HEK293 (cell line): ENCODE measurements at regions not wholly inside any gene's neighbourhood (a gene's known extent, or its start where the extent isn't known, plus 50 kb on each side); places are given as distances from the start of the nearest gene placed in this dataset.

Experiments used
- CTCF ChIA-PET: fragments of 350-600 bp; formaldehyde crosslinking; extraction: SDS; loops from one replicate; lab custom pipeline; 2021; ENCODE audit warnings: antibody characterized with exemption; lab: Yijun Ruan, JAX
- POLR2A ChIA-PET: fragments of 300-600 bp; formaldehyde crosslinking; extraction: SDS; loops from one replicate; lab custom pipeline; 2020; ENCODE audit warnings: antibody characterized with exemption, inconsistent platforms; lab: Yijun Ruan, JAX
- H3K27ac ChIP-seq: fragments of 200-500 bp; sonication (Bioruptor generic); 2 replicates; pipeline ENCODE4 v1.5.1; 2014; ENCODE audit warnings: low read depth, low read length, control low read depth, inconsistent platforms; ENCODE audit errors: extremely low read depth
- H3K36me3 ChIP-seq, 2 experiments: fragments of 200-500 bp in 1 of 2; sonication (Bioruptor generic) in 1 of 2; 1 replicate in 1 of 2; 2 replicates in 1 of 2; pipeline ENCODE4 v1.5.1; 2014 to 2017; ENCODE audit warnings: inconsistent platforms in 2 of 2, low read length in 2 of 2; ENCODE audit not compliant: control insufficient read depth in 2 of 2, insufficient read depth in 1 of 2
- H3K4me1 ChIP-seq: fragments of 200-500 bp; sonication (Bioruptor generic); 2 replicates; pipeline ENCODE4 v1.5.1; 2014; ENCODE audit warnings: mild to moderate bottlenecking, low read length, inconsistent platforms; ENCODE audit not compliant: control insufficient read depth, insufficient read depth
- H3K4me3 ChIP-seq: 2 replicates; pipeline ENCODE4 v1.5.1; 2011; ENCODE audit warnings: low read depth, mild to moderate bottlenecking, control low read depth, low read length, moderate library complexity
- H3K9me3 ChIP-seq: fragments of 200-500 bp; sonication (Bioruptor generic); 2 replicates; pipeline ENCODE4 v1.5.1; 2014; ENCODE audit warnings: low read depth, low read length, inconsistent platforms; ENCODE audit not compliant: control insufficient read depth, insufficient read depth
- AEBP2 ChIP-seq: fragments of 450-650 bp; formaldehyde crosslinking; IDR thresholded peaks from 2 replicates; pipeline ENCODE4 v1.5.1; 2016; ENCODE audit warnings: missing biosample characterization, missing genetic modification characterization, borderline replicate concordance
- SP2 ChIP-seq: fragments of 450-650 bp; formaldehyde crosslinking; IDR thresholded peaks from 2 replicates; pipeline ENCODE4 v1.5.1; 2016; ENCODE audit warnings: missing biosample characterization, missing genetic modification characterization
- YY2 ChIP-seq: fragments of 450-650 bp; formaldehyde crosslinking; IDR thresholded peaks from 2 replicates; pipeline ENCODE4 v1.5.1; 2016; ENCODE audit warnings: missing biosample characterization, missing genetic modification characterization
- ZBTB17 ChIP-seq: fragments of 450-650 bp; formaldehyde crosslinking; IDR thresholded peaks from 2 replicates; pipeline ENCODE4 v1.5.1; 2016; ENCODE audit warnings: missing biosample characterization, missing genetic modification characterization
- ZNF18 ChIP-seq: fragments of 450-650 bp; formaldehyde crosslinking; IDR thresholded peaks from 2 replicates; pipeline ENCODE4 v1.5.1; 2016; ENCODE audit warnings: missing biosample characterization, missing genetic modification characterization
- ZNF24 ChIP-seq: fragments of 450-650 bp; formaldehyde crosslinking; IDR thresholded peaks from 2 replicates; pipeline ENCODE4 v1.5.1; 2016; ENCODE audit warnings: missing biosample characterization, missing genetic modification characterization
- ZNF302 ChIP-seq: fragments of 450-650 bp; formaldehyde crosslinking; IDR thresholded peaks from 2 replicates; pipeline ENCODE4 v1.5.1; 2016; ENCODE audit warnings: missing biosample characterization, missing genetic modification characterization, low read depth
- ZNF341 ChIP-seq: fragments of 450-650 bp; formaldehyde crosslinking; IDR thresholded peaks from 2 replicates; pipeline ENCODE4; 2016; ENCODE audit warnings: low read depth, missing biosample characterization, missing genetic modification characterization
- ZNF510 ChIP-seq: fragments of 450-650 bp; formaldehyde crosslinking; IDR thresholded peaks from 2 replicates; pipeline ENCODE4 v1.5.1; 2018; ENCODE audit warnings: mild to moderate bottlenecking, missing genetic modification characterization, missing biosample characterization; ENCODE audit not compliant: insufficient replicate concordance
- ZNF521 ChIP-seq: fragments of 450-650 bp; formaldehyde crosslinking; IDR thresholded peaks from 2 replicates; pipeline ENCODE4 v1.5.1; 2017; ENCODE audit warnings: missing biosample characterization, mild to moderate bottlenecking, missing genetic modification characterization
- ZNF561 ChIP-seq: fragments of 450-650 bp; IDR thresholded peaks from 2 replicates; pipeline ENCODE4 v1.5.1; 2018; ENCODE audit warnings: missing biosample characterization, missing genetic modification characterization, borderline replicate concordance
- ZNF610 ChIP-seq: fragments of 450-650 bp; formaldehyde crosslinking; IDR thresholded peaks from 2 replicates; pipeline ENCODE4 v1.5.1; 2016; ENCODE audit warnings: missing biosample characterization, missing genetic modification characterization, borderline replicate concordance
- ZNF621 ChIP-seq: fragments of 450-650 bp; formaldehyde crosslinking; IDR thresholded peaks from 2 replicates; pipeline ENCODE4 v1.5.1; 2017; ENCODE audit warnings: missing biosample characterization, missing genetic modification characterization
- ZNF660 ChIP-seq: fragments of 450-650 bp; IDR thresholded peaks from 2 replicates; pipeline ENCODE4 v1.5.1; 2018; ENCODE audit warnings: missing biosample characterization, mild to moderate bottlenecking, missing genetic modification characterization
- ZNF670 ChIP-seq: fragments of 450-650 bp; formaldehyde crosslinking; IDR thresholded peaks from 2 replicates; pipeline ENCODE4 v1.5.1; 2016; ENCODE audit warnings: missing biosample characterization, missing genetic modification characterization, low read depth
- ZNF785 ChIP-seq: fragments of 450-650 bp; formaldehyde crosslinking; IDR thresholded peaks from 2 replicates; pipeline ENCODE4 v1.5.1; 2016; ENCODE audit warnings: missing biosample characterization, missing genetic modification characterization
- ZNF792 ChIP-seq: fragments of 450-650 bp; formaldehyde crosslinking; IDR thresholded peaks from 2 replicates; pipeline ENCODE4 v1.5.1; 2016; ENCODE audit warnings: missing biosample characterization, missing genetic modification characterization
- ZSCAN18 ChIP-seq: fragments of 450-650 bp; formaldehyde crosslinking; IDR thresholded peaks from 2 replicates; pipeline ENCODE4 v1.5.1; 2016; ENCODE audit warnings: missing biosample characterization, missing genetic modification characterization
- TF ChIP-seq, protein P1 (sequence below): fragments of 450-650 bp; formaldehyde crosslinking; IDR thresholded peaks from 2 replicates; pipeline ENCODE4 v1.5.1; 2016; ENCODE audit warnings: missing biosample characterization, missing genetic modification characterization
- TF ChIP-seq, protein P2 (sequence below): fragments of 450-650 bp; formaldehyde crosslinking; IDR thresholded peaks from 2 replicates; pipeline ENCODE4 v1.5.1; 2016; ENCODE audit warnings: missing biosample characterization, missing genetic modification characterization

GRCh38 chr6:21836772-21837425 lies 243.3 kb downstream of the SOX4 start:
- peaks cover 12% of the 10 kb centered on the region for H3K4me1 ChIP-seq
- H3K36me3 ChIP-seq, result no peaks in the 10 kb centered on the region
- ChIA-PET CTCF (no interaction called here), POLR2A (no interaction called here)
- no peak overlapping the region for H3K4me3 ChIP-seq
- no peak overlapping the region for H3K27ac ChIP-seq
- TF ChIP-seq ZNF24 (tag by site-specific recombination), result no peak
- H3K9me3 ChIP-seq, result no peaks in the 10 kb centered on the region

DNA sequence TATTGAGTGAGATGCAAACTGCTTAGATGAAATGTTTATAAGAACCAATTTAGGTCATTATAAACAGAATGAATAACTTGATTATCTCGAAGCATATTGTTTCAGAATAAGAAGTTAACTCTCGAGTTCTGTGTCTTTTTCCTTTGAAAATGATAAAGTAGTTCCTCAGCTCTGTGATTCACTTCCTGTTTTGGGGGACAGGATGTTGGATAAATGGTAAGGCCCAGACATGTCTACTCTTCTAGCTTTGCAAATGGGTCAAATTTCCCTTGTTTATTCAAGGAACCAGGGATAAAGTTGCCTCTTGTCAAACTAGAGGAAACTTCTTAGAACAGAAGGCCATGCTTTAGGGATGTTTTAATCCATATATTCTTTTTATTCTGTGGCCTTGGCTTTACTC lies 246.9 kb downstream of the SOX4 start:
- H3K27ac ChIP-seq, result no peak overlapping the region
- H3K36me3 ChIP-seq, result no peaks in the 10 kb centered on the region
- H3K4me3 ChIP-seq, result no peak overlapping the region
- POLR2A ChIA-PET, result no interaction called here
- peaks cover 22% of the 10 kb centered on the region for H3K4me1 ChIP-seq
- CTCF ChIA-PET, result no interaction called here
- no peak for TF ChIP-seq ZNF621 (tag by site-specific recombination)
- TF ChIP-seq ZNF302 (tag by site-specific recombination), result no peak
- TF ChIP-seq ZNF670 (tag by site-specific recombination), result no peak
- no peak for TF ChIP-seq SP2 (tag by site-specific recombination)
- no peak for TF ChIP-seq ZNF561 (tag by site-specific recombination)
- TF ChIP-seq ZSCAN18, result no peak
- TF ChIP-seq AEBP2, result no peak
- no peak for TF ChIP-seq ZNF660 (tag by site-specific recombination)
- TF ChIP-seq, protein P1, sequence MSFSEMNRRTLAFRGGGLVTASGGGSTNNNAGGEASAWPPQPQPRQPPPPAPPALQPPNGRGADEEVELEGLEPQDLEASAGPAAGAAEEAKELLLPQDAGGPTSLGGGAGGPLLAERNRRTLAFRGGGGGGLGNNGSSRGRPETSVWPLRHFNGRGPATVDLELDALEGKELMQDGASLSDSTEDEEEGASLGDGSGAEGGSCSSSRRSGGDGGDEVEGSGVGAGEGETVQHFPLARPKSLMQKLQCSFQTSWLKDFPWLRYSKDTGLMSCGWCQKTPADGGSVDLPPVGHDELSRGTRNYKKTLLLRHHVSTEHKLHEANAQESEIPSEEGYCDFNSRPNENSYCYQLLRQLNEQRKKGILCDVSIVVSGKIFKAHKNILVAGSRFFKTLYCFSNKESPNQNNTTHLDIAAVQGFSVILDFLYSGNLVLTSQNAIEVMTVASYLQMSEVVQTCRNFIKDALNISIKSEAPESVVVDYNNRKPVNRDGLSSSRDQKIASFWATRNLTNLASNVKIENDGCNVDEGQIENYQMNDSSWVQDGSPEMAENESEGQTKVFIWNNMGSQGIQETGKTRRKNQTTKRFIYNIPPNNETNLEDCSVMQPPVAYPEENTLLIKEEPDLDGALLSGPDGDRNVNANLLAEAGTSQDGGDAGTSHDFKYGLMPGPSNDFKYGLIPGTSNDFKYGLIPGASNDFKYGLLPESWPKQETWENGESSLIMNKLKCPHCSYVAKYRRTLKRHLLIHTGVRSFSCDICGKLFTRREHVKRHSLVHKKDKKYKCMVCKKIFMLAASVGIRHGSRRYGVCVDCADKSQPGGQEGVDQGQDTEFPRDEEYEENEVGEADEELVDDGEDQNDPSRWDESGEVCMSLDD, result no peak
- no peak for TF ChIP-seq ZNF610 (tag by site-specific recombination)
- no peak for TF ChIP-seq ZNF521 (tag by site-specific recombination)
- no peak for TF ChIP-seq YY2 (tag by site-specific recombination)
- no peak for TF ChIP-seq ZNF792 (tag by site-specific recombination)
- TF ChIP-seq, all 188 proteins: peak for 0
- H3K9me3 ChIP-seq, result no peaks in the 10 kb centered on the region

- peaks cover 30% of the 10 kb centered on the region for H3K4me1 ChIP-seq
- POLR2A ChIA-PET, result interaction anchor here (1.8 kb wide), 1 partner anchor 249 kb away, joined by 5 read pairs; the partner anchor contains the start of gene SOX4
- CTCF ChIA-PET, result interaction anchor here (0.6 kb wide), 1 partner anchor 686 kb away, joined by 3 read pairs; no protein-coding TSS in a partner anchor
- H3K36me3 ChIP-seq, result no peaks in the 10 kb centered on the region
- H3K4me3 ChIP-seq, result no peak overlapping the region
- H3K9me3 ChIP-seq, result no peaks in the 10 kb centered on the region
- H3K27ac ChIP-seq, result no peak overlapping the region
- TF ChIP-seq ZNF18 (tag by site-specific recombination) (no peak), ZNF510 (tag by site-specific recombination) (no peak), ZNF785 (no peak), ZNF341 (tag by site-specific recombination) (no peak), ZBTB17 (tag by site-specific recombination) (no peak)
- TF ChIP-seq, protein P2, sequence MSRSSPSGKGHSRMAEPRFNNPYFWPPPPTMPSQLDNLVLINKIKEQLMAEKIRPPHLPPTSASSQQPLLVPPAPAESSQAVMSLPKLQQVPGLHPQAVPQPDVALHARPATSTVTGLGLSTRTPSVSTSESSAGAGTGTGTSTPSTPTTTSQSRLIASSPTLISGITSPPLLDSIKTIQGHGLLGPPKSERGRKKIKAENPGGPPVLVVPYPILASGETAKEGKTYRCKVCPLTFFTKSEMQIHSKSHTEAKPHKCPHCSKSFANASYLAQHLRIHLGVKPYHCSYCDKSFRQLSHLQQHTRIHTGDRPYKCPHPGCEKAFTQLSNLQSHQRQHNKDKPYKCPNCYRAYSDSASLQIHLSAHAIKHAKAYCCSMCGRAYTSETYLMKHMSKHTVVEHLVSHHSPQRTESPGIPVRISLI, result no peak
These were observed 249.5 kb downstream of the SOX4 start for GRCh38 chr6:21842875-21843645.
